PC-3 (cell line): ENCODE measurements at regions not wholly inside any gene's neighbourhood (a gene's known extent, or its start where the extent isn't known, plus 50 kb on each side); places are given as distances from the start of the nearest gene placed in this dataset.

Experiments used
- ATAC-seq: fragments of 200-7000 bp; cut with Tn5 transposase; 2 replicates; pipeline ENCODE4 v1.9.1; 2020; ENCODE audit warnings: mild to moderate bottlenecking, moderate library complexity
- BruUV-seq: library from RNA; stranded (reverse); fragments of 400-500 nt; replicated peaks from 2 replicates; lab custom pipeline; 2021; lab: Mats Ljungman, UMichigan
- CTCF ChIA-PET: fragments of 300-600 bp; sonication (Branson Sonifier 250); formaldehyde crosslinking; loops from one replicate; lab custom pipeline; 2022; ENCODE audit warnings: antibody characterized with exemption; lab: Charles Lee
- POLR2A ChIA-PET: fragments of 300-600 bp; sonication (Branson Sonifier 250); formaldehyde crosslinking; loops from one replicate; lab custom pipeline; 2022; ENCODE audit warnings: antibody characterized with exemption; ENCODE audit not compliant: unreplicated experiment; lab: Charles Lee
- DNase-seq: peaks from one replicate; pipeline ENCODE4 v3.0.0-alpha.2; 2015
- H2AFZ ChIP-seq: fragments of 300-600 bp; sonication (generic); 2 replicates; pipeline ENCODE4 v1.6.0; 2016; ENCODE audit warnings: antibody characterized with exemption, low read length
- H3F3A ChIP-seq: fragments of 300-600 bp; sonication (generic); one replicate; pipeline ENCODE4 v1.6.0; 2017; ENCODE audit warnings: antibody characterized with exemption, low read length, control low read depth, mild to moderate bottlenecking; ENCODE audit not compliant: unreplicated experiment
- H3K27ac ChIP-seq: fragments of 300-600 bp; sonication (generic); 2 replicates; pipeline ENCODE4 v1.5.1; 2016; ENCODE audit warnings: mild to moderate bottlenecking, low read length
- H3K27me3 ChIP-seq: fragments of 300-600 bp; sonication (generic); 2 replicates; pipeline ENCODE4 v1.6.1; 2016; ENCODE audit warnings: low read length, mixed read lengths
- H3K36me3 ChIP-seq: fragments of 300-600 bp; sonication (generic); 2 replicates; pipeline ENCODE4 v1.6.1; 2016; ENCODE audit warnings: low read depth, mixed run types, low read length, mixed read lengths
- H3K4me1 ChIP-seq: fragments of 300-600 bp; sonication (generic); 2 replicates; pipeline ENCODE4 v1.5.1; 2016; ENCODE audit warnings: low read length; ENCODE audit not compliant: insufficient read depth
- H3K4me2 ChIP-seq: fragments of 300-600 bp; sonication (generic); 2 replicates; pipeline ENCODE4 v1.6.0; 2016; ENCODE audit warnings: low read length
- H3K4me3 ChIP-seq: fragments of 300-600 bp; sonication (generic); 2 replicates; pipeline ENCODE4 v1.5.1; 2016; ENCODE audit warnings: mild to moderate bottlenecking, low read length, mixed read lengths
- H3K79me2 ChIP-seq: fragments of 300-600 bp; sonication (generic); 2 replicates; pipeline ENCODE4 v1.6.1; 2017; ENCODE audit warnings: low read length, mixed read lengths
- H3K9ac ChIP-seq: fragments of 300-600 bp; sonication (generic); 2 replicates; pipeline ENCODE4 v1.6.0; 2016; ENCODE audit warnings: mild to moderate bottlenecking, low read length
- H3K9me2 ChIP-seq: fragments of 300-600 bp; sonication (generic); replicated peaks from 2 replicates; pipeline ENCODE4 v1.6.1; 2016; ENCODE audit warnings: mixed run types, low read length, mixed read lengths
- H3K9me3 ChIP-seq: fragments of 300-600 bp; sonication (generic); 2 replicates; pipeline ENCODE4 v1.6.1; 2016; ENCODE audit warnings: low read length, mixed read lengths
- H4K20me1 ChIP-seq: fragments of 300-600 bp; sonication (generic); 2 replicates; pipeline ENCODE4 v1.6.1; 2016; ENCODE audit warnings: low read length, mixed read lengths
- CTCF ChIP-seq: fragments of 300-600 bp; sonication (generic); conservative IDR thresholded peaks from 2 replicates; pipeline ENCODE4 v1.5.1; 2017; ENCODE audit warnings: antibody characterized with exemption, low read depth, mild to moderate bottlenecking, low read length
- EZH2 ChIP-seq: fragments of 300-600 bp; sonication (generic); IDR thresholded peaks from one replicate; pipeline ENCODE4 v1.6.1; 2017; ENCODE audit warnings: antibody characterized with exemption, mild to moderate bottlenecking, low read length; ENCODE audit not compliant: unreplicated experiment
- EZH2phosphoT487 ChIP-seq: fragments of 300-600 bp; sonication (generic); IDR thresholded peaks from 2 replicates; pipeline ENCODE4 v1.6.1; 2018; ENCODE audit warnings: mild to moderate bottlenecking, antibody characterized with exemption, low read length, borderline replicate concordance
- intact Hi-C: fragments of 100-400 bp; cut with micrococcal nuclease; formaldehyde crosslinking; loops from 2 replicates; pipeline ENCODE4 v1.9.0; 2023

DNA sequence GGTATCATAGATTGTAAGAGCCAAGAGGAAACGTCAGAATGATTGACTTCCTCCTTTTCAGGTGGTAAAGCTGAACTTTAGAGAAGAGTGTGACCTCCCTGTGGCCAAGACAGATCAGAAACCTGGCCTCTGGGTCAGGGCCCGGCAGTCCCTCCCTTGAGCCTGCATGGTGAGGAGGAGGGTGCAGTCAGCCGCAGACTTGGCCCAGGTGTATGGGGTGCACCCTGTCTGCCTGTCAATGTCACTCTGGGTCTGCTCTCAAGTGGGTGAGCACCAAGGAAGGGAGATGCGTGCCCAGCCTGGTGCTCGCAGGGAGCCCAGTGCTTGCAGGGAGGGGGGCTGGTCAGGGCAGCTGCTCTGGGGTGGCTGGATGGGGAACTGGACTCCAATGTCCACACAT lies 134.4 kb upstream of the SNTG2 start:
- ATAC-seq, result no peak

GRCh38 chr2:810397-810796 lies 133.2 kb upstream of the TMEM18 start:
- no peaks in the 10 kb centered on the region for H3K79me2 ChIP-seq
- ChIA-PET CTCF (no interaction called here), POLR2A (no interaction called here)
- DNase-seq, result no peak
- H4K20me1 ChIP-seq, result no peaks in the 10 kb centered on the region
- H3K9me2 ChIP-seq, result no peaks in the 10 kb centered on the region
- no peaks in the 10 kb centered on the region for H3K4me1 ChIP-seq
- no peak overlapping the region for H3K4me3 ChIP-seq
- no peak for ATAC-seq
- intact Hi-C loops, result no loop called here
- TF ChIP-seq EZH2phosphoT487 (no peak), CTCF (no peak), EZH2 (no peak)
- H3K9ac ChIP-seq, result no peak overlapping the region
- no peaks in the 10 kb centered on the region for H3K36me3 ChIP-seq
- no TSS peak for BruUV-seq
- H3K27me3 ChIP-seq, result peaks cover 36% of the 10 kb centered on the region
- no peaks in the 10 kb centered on the region for H3F3A ChIP-seq
- no peak overlapping the region for H3K4me2 ChIP-seq
- H2AFZ ChIP-seq, result no peak overlapping the region
- no peaks in the 10 kb centered on the region for H3K9me3 ChIP-seq
- no peak overlapping the region for H3K27ac ChIP-seq

More for the DNA sequence above, 134.4 kb upstream of the SNTG2 start:
- no TSS peak for BruUV-seq
- no peak overlapping the region for H3K27ac ChIP-seq
- ChIA-PET CTCF (no interaction called here), POLR2A (no interaction called here)
- no peak overlapping the region for H3K9ac ChIP-seq
- H3K79me2 ChIP-seq, result no peaks in the 10 kb centered on the region
- H3K4me3 ChIP-seq, result no peak overlapping the region
- no peaks in the 10 kb centered on the region for H3F3A ChIP-seq
- no peak overlapping the region for H2AFZ ChIP-seq
- no peak overlapping the region for H3K4me2 ChIP-seq
- H3K4me1 ChIP-seq, result no peaks in the 10 kb centered on the region
- H3K36me3 ChIP-seq, result no peaks in the 10 kb centered on the region
- no peaks in the 10 kb centered on the region for H3K9me3 ChIP-seq
- intact Hi-C loops, result no loop called here
- H4K20me1 ChIP-seq, result no peaks in the 10 kb centered on the region
- H3K27me3 ChIP-seq, result peaks cover 78% of the 10 kb centered on the region
- TF ChIP-seq EZH2, result no peak
- no peak for TF ChIP-seq CTCF
- no peak for TF ChIP-seq EZH2phosphoT487
- DNase-seq, result no peak
- H3K9me2 ChIP-seq, result no peaks in the 10 kb centered on the region

- ATAC-seq, result no peak
Measured at GRCh38 chr2:807300-807699, 130.1 kb upstream of the TMEM18 start.

More at GRCh38 chr2:807300-807699, 130.1 kb upstream of the TMEM18 start:
- no peaks in the 10 kb centered on the region for H3K79me2 ChIP-seq
- H3K4me3 ChIP-seq, result no peak overlapping the region
- no peaks in the 10 kb centered on the region for H3K9me2 ChIP-seq
- H3K9me3 ChIP-seq, result no peaks in the 10 kb centered on the region
- H3K4me1 ChIP-seq, result no peaks in the 10 kb centered on the region
- H3F3A ChIP-seq, result no peaks in the 10 kb centered on the region
- no peak overlapping the region for H3K4me2 ChIP-seq
- POLR2A ChIA-PET, result no interaction called here
- H4K20me1 ChIP-seq, result no peaks in the 10 kb centered on the region
- TF ChIP-seq CTCF, result no peak
- TF ChIP-seq EZH2, result no peak
- TF ChIP-seq EZH2phosphoT487, result no peak
- intact Hi-C loops, result no loop called here
- no peaks in the 10 kb centered on the region for H3K36me3 ChIP-seq
- H3K27ac ChIP-seq, result no peak overlapping the region
- H3K9ac ChIP-seq, result no peak overlapping the region
- H2AFZ ChIP-seq, result no peak overlapping the region
- CTCF ChIA-PET, result no interaction called here
- no peak for DNase-seq
- H3K27me3 ChIP-seq, result peaks cover 15% of the 10 kb centered on the region; the same call in 1 of the 2 replicates
- no TSS peak for BruUV-seq
